C4-2B (cell line): ENCODE measurements at regions not wholly inside any gene's neighbourhood (a gene's known extent, or its start where the extent isn't known, plus 50 kb on each side); places are given as distances from the start of the nearest gene placed in this dataset.

Experiments used
- CTCF ChIP-seq: fragments of 450-650 bp; conservative IDR thresholded peaks from 2 replicates; pipeline ENCODE4 v1.5.1; 2017; ENCODE audit warnings: mild to moderate bottlenecking
- ZFX ChIP-seq: fragments of 450-650 bp; IDR thresholded peaks from 2 replicates; pipeline ENCODE4 v1.6.1; 2017

- TF ChIP-seq ZFX (no peak), CTCF (no peak)
Measured at GRCh38 chr13:111402441-111402840, 82.0 kb downstream of the TEX29 start.
